ENCODE measurements at regions not wholly inside any gene's neighbourhood (a gene's known extent, or its start where the extent isn't known, plus 50 kb on each side); places are given as distances from the start of the nearest gene placed in this dataset.

DNA sequence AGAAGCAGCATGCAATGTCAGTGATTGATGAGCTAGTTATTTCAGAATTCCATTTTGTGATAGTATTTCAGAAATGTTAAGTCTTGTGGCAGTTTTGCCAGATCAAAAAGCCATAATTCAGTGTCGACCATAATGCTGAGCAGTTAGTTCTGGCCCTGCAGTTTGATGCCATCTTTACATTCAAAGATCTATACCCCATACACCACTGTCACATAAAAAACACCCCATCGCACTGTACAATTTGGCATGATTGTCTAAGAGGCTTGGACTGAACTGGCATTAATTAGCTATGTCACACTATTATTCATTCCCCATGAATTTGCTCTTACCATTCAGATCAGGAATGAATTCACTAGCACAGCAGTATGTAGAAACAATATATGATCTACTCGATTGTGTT, 127.7 kb upstream of the EPHA3 start:
- TF ChIP-seq, protein P1, sequence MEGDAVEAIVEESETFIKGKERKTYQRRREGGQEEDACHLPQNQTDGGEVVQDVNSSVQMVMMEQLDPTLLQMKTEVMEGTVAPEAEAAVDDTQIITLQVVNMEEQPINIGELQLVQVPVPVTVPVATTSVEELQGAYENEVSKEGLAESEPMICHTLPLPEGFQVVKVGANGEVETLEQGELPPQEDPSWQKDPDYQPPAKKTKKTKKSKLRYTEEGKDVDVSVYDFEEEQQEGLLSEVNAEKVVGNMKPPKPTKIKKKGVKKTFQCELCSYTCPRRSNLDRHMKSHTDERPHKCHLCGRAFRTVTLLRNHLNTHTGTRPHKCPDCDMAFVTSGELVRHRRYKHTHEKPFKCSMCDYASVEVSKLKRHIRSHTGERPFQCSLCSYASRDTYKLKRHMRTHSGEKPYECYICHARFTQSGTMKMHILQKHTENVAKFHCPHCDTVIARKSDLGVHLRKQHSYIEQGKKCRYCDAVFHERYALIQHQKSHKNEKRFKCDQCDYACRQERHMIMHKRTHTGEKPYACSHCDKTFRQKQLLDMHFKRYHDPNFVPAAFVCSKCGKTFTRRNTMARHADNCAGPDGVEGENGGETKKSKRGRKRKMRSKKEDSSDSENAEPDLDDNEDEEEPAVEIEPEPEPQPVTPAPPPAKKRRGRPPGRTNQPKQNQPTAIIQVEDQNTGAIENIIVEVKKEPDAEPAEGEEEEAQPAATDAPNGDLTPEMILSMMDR (IDR thresholded peaks at IDR 0.05; ENCODE audit: unreplicated experiment), result no peak
- Mint-ChIP-seq H3K4me3 (ENCODE audit: low read depth) (no peak overlapping the region), H3K9me3 (ENCODE audit: low read depth) (peaks cover under 1% of the 10 kb centered on the region), H3K27ac (no peak overlapping the region), H3K4me1 (ENCODE audit: low read depth) (no peaks in the 10 kb centered on the region), H3K27me3 (no peaks in the 10 kb centered on the region), H3K36me3 (ENCODE audit: insufficient read depth) (no peaks in the 10 kb centered on the region)
- DNase-seq (ENCODE audit: low spot score, unreplicated experiment), result no peak

DNA sequence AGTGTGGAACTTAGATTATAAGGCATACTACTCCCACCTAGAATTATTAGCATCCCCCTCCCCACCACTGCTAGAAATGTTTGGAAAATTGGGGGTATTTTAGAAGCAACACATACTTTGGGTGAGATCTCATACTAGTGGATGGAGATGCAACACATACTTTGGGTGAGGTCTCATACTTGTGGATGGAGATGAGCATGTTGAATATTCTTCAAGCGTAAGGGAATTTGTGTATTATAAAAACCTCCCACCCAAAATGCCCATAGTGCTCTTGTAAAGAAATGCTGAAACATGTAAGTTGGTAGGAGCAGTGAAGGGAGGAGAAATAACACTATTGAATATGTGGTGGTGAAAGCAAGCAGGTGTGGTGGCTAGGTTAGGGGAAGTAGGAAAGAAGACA, 124.0 kb upstream of the EPHA3 start:
- Mint-ChIP-seq H3K4me1 (ENCODE audit: low read depth) (no peaks in the 10 kb centered on the region), H3K9me3 (ENCODE audit: low read depth) (no peaks in the 10 kb centered on the region), H3K36me3 (ENCODE audit: insufficient read depth) (no peaks in the 10 kb centered on the region), H3K27ac (no peak overlapping the region), H3K27me3 (no peaks in the 10 kb centered on the region), H3K4me3 (ENCODE audit: low read depth) (no peak overlapping the region)
- DNase-seq (ENCODE audit: low spot score, unreplicated experiment), result no peak
- TF ChIP-seq, protein P1 (IDR thresholded peaks at IDR 0.05; ENCODE audit: unreplicated experiment), result no peak

DNA sequence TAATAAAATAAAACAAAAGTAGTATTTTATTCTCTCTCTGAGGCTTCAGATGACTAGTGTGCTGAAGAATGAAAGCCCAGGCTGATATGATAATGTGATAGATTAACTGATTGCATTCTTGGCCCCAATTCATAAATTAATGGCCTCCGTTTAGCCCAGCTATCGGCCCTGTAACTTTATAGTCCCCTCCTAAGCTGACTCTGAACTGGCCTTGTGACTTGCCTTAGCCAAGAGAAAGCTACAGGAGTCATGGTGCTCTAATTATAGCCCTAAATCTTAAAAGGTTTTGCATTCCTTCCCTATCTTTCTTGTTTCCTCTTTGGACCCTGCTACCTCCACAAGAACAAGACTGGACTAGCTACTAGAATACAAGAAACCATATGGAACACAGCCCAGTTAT, 123.2 kb upstream of the EPHA3 start:
- H3K27ac Mint-ChIP-seq, result no peak overlapping the region
- no peaks in the 10 kb centered on the region for H3K4me1 Mint-ChIP-seq (ENCODE audit: low read depth)
- TF ChIP-seq, protein P1 (IDR thresholded peaks at IDR 0.05; ENCODE audit: unreplicated experiment), result no peak
- no peak overlapping the region for H3K4me3 Mint-ChIP-seq (ENCODE audit: low read depth)
- H3K9me3 Mint-ChIP-seq (ENCODE audit: low read depth), result no peaks in the 10 kb centered on the region
- no peaks in the 10 kb centered on the region for H3K27me3 Mint-ChIP-seq
- no peaks in the 10 kb centered on the region for H3K36me3 Mint-ChIP-seq (ENCODE audit: insufficient read depth)
- no peak for DNase-seq (ENCODE audit: low spot score, unreplicated experiment)

DNA sequence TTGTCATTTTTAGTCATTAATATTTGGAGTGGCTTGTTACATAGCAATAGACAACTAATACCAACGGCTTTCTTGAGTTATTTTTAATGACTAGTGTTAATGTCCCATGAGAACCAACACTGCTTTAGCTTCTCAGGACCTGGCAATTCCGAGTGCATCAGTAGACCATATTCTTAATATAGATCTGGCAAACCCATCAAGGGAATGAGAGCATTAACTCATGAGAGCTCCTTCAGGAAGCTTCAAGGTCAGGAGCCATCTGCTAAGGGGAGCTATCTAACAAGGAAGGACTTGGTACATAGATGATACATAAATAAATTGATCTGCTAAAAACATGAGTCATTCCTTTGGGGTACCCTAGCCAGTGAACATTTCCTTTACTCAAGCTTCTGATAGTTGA, 122.6 kb upstream of the EPHA3 start:
- no peaks in the 10 kb centered on the region for H3K9me3 Mint-ChIP-seq (ENCODE audit: low read depth)
- H3K4me1 Mint-ChIP-seq (ENCODE audit: low read depth), result no peaks in the 10 kb centered on the region
- TF ChIP-seq, protein P1 (IDR thresholded peaks at IDR 0.05; ENCODE audit: unreplicated experiment), result no peak
- H3K4me3 Mint-ChIP-seq (ENCODE audit: low read depth), result no peak overlapping the region
- no peaks in the 10 kb centered on the region for H3K36me3 Mint-ChIP-seq (ENCODE audit: insufficient read depth)
- no peak for DNase-seq (ENCODE audit: low spot score, unreplicated experiment)
- H3K27me3 Mint-ChIP-seq, result no peaks in the 10 kb centered on the region
- no peak overlapping the region for H3K27ac Mint-ChIP-seq

DNA sequence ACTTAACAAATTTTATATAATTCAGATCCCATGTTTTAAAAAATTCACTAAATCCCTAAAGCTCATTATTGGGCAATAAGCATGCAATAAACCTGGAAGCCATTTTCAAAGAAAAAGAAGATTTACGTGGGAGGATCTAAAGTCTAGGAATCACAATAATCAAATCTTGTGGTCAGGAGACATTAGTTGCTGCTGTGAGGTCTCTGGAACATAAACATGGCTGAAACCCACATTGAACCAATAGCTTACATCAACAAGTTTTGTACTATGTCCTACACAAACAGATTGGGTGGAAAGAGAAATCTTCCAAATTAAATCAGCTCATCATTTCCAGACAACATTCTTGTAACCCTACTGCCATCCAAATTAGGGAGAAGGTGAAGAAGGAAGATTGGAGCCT, 121.9 kb upstream of the EPHA3 start:
- H3K4me1 Mint-ChIP-seq (ENCODE audit: low read depth), result no peaks in the 10 kb centered on the region
- no peaks in the 10 kb centered on the region for H3K27me3 Mint-ChIP-seq
- H3K9me3 Mint-ChIP-seq (ENCODE audit: low read depth), result no peaks in the 10 kb centered on the region
- no peak overlapping the region for H3K4me3 Mint-ChIP-seq (ENCODE audit: low read depth)
- H3K36me3 Mint-ChIP-seq (ENCODE audit: insufficient read depth), result no peaks in the 10 kb centered on the region
- no peak overlapping the region for H3K27ac Mint-ChIP-seq
- DNase-seq (ENCODE audit: low spot score, unreplicated experiment), result no peak
- TF ChIP-seq, protein P1 (IDR thresholded peaks at IDR 0.05; ENCODE audit: unreplicated experiment), result no peak

Data from progenitor cell of endocrine pancreas (in vitro differentiated cells).